Femur (tissue), 1 donor: ENCODE measurements at regions not wholly inside any gene's neighbourhood (a gene's known extent, or its start where the extent isn't known, plus 50 kb on each side); places are given as distances from the start of the nearest gene placed in this dataset.
"Not testable (repeated sequence)": the region's sequence is repeated elsewhere in the genome, so short reads cannot be mapped to it uniquely, and the experiment has no call there.

Experiments
- DNase-seq: peaks from one replicate; pipeline ENCODE4 v3.0.0-alpha.2; 2017

DNA sequence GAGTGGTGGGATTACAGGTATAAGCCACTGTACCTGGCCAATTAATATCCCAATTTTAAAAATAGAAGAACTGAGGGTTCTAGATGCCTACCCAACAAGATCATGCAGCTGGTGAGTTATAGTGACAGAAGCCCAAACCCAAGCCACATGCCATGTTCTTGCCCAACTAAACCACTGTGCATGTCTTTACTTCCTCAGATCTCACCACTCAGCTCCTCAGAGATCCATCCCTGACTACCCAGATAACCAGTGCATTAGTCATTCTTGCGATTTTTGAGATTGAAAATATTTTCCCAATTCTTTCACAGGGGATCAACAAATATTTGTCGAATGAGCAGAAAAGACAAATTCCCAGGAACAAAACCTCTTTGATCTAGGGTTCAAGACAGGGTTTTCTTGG lies 303.1 kb downstream of the CBLN1 start:
- DNase-seq: no peak

DNA sequence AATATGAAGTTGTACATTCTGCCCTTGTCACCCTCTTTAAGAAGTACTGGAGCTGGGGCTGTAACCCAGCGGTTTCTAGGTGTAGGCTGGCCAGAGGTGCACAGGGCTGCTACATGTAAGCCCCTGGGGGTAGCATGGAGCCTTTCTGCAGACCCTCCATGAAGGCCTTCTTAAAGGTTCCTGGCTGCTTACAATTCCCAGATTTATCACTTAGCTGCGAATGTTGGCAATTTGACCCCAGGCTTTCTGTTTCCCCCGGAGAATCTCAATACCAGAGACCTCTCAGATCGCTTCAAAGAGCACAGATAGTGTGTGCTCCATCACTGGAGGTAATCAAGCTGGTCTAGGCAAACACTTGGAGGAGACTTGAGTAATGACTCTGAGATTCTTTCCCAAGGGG lies 309.4 kb downstream of the CBLN1 start:
- DNase-seq: no peak

DNA sequence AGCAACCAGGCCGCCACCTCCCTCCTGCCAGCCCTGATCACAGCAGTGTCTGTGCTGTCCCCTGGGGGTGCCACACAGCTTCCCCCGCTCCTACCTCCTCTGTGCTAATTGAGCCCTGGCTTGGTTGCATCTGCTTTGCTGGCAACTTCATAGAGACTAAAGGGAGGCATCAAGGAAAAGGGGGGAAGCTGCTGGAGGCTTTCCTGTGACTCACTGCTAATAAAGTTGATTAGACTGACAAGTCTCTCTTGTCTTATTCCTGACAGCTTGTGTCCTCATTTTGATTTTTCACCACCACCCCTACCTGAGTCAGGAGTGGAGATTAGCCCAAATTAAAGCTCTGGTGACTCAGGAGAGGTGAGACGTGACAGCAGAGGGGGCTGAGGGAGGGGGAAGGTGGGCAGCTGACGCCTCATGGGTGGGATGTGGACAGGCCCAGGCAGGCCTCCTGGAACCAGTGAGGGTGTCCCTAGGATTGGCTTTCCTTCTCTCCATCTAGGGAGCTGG lies 310.0 kb downstream of the CBLN1 start:
- no peak for DNase-seq

DNA sequence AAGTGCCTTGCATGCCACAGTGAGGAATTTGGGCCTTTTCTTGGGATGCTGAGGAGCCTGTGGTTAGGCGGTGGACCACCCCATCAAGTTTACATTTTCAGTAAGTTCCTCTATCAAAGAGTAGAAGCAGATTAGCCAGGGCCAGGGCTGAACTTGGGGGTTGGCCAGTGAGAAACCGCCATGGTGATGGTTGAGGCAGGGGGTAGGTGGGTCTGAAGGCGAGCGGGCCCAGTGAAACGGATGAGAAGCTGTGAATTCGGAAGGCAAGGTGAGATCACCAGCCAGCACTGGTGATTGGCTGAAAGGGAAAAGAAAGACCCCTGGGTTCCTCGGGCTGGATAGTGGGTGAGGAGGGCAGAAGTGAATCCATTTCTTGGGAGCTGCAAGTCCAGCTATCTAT lies 311.4 kb downstream of the CBLN1 start:
- DNase-seq: no peak

DNA sequence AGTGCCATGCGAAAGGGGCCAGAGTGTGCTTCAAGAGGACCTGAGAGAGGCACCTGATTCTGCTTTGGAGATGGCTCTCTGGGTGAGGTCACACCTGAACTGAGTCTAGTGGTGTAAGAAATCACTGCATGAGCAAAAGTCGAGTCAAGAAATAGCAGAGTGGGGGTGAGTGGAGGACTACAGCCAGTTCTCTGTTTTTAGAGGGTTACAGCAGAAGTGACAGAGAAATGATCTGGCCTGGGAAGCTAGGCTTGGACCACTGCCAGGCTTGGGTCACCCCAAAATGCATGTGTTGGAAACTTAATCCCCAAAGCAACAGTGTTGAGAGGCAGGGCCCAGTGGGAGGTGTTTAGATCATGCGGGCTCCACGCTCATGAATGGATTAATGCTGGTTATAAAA lies 312.0 kb downstream of the CBLN1 start:
- no peak for DNase-seq

DNA sequence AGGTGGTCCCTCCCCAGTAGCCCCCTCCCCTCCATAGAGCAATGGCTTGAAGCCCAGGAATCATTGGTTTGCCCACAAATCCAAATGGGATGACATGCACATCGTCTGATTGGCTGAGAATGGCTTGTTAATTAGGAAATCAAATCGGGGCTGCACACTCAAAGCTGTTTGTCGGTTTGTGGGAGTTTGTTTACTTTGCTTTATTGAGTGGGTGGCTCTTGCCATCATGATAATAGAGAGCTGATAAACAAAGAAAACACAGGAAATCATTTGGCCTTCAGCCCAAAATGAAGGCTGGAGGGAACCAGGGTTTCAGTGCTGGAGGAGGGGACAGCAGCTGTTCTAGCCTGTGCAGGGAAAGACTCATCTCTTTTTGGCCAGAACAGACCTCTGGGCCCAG lies 316.3 kb downstream of the CBLN1 start:
- no peak for DNase-seq

DNA sequence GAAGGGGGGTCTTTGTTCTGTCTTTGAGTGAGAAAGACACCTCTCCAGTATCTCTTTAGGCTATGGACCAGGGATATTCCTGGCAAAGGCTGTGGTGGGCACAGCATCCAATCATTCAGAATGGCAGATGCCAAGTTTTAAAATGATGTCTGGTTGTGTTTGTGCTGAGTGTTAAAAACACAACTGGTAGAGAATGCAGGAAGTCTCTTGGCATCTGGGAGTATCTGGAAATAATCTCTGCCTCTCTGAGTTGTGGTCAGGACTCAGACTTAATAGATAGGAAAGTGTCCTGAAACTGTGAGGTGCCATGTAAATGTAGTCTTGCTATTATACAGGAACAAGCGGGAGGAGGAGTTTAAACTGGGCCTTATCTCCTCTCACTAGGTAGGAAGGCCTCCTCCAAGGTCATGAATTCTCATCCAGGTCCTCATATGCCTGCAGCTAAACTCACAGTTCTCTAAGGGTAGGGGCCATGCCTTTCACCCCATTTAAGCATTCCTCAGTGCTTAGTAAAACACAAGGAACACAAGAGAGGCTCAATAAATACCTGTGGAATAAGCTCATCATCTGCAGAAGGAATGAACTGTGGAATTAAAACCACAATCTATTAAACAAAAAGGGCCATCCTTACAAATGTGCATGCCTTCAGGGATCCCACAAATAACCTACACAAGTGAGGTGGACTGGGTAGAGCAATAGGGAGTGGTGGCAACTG lies 317.6 kb downstream of the CBLN1 start:
- no peak for DNase-seq

DNA sequence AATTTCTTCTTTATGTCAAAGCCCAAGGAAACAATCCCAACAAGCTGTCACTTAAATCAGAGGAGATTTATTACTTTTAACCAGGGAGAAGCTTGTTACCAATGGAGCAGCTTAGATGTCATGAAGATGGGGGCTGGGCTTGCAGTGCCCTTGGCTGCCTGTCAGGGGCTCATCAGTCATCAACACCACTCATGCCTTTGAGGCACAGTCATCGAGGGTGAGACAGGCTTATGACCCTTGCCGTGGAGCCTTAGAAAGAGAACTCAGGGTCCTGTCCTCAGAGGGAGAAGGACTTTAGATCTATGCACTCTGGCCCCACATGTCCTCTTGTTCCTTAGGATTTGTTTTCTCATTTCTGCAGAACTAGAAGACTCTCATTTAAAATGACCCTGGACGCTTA lies 318.3 kb downstream of the CBLN1 start:
- DNase-seq: no peak

DNA sequence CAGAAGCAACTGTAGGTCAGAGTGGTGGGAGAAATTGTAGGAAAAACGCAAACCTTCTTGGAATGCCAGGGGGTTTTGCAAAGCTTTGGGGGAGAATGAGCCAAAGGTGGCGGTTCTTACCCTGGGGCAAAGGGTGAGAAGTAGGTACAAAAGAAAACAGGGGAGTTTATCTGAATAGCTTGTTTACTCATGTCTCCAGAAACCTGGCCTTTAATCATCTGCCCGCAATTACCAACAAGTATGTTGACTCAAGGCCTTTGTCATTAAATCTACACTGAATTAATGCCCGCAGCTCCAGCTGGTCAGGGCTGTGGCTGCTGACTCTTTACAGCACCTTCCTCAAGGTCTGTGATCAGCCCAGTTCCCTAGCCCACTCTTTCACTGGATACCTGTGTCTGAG lies 320.1 kb downstream of the CBLN1 start:
- DNase-seq: no peak

DNA sequence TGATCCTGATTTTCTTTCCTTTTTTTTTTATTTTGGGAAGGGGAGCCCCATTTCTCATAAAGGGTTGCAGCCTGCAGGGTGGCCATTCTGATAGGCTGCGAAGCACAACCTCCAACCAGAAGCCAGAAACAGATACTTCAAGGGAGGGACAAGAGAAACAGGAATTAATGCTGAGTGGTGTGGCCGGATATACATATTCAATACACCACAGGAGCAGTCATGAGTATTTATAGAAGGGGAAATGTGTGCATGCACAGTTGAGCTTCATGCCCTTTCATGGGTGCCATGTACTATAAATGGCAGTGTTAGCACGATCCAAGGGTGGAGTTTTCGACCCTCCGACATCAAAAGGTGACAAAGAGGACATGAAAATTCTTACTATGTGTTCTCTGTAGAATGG lies 320.8 kb downstream of the CBLN1 start:
- DNase-seq: no peak

DNA sequence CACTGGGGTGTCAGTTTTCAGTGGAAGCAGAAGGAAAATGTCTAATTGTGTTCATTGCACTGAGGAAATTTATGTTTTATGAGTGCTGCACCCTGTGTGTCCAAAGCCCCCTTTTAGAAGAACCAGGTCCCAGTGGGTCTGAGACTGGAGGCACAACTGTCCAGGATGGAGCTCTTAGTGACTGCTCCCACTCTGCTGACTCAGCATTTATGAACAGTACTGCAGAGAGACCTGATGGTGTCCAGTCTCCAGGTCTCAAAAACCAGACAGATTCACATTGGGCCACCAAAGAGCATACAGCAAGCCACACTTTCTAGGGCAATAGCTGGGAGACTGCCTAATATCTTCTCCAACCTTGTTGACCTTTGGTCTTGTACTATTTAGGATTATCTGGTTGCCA lies 321.9 kb downstream of the CBLN1 start:
- no peak for DNase-seq

DNA sequence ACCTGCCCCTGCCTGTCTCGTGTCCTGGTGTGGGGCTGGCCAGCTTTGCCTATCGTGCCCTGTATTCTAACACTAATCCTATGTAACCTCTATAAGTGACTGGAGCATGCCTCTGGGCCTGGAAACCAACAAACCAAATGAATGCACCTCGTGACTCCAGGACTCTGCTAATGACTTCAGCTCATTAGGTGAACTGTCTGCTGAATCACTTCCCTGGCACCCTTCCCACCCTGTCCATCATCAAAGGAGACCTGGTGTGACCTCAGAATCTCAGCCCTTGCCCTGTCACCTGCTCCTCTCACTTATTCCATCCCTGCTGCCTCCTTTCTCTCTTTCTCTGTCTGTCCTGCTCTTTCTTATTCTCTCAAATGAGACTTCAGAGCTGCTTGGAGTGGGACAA lies 322.4 kb downstream of the CBLN1 start:
- DNase-seq: no peak

DNA sequence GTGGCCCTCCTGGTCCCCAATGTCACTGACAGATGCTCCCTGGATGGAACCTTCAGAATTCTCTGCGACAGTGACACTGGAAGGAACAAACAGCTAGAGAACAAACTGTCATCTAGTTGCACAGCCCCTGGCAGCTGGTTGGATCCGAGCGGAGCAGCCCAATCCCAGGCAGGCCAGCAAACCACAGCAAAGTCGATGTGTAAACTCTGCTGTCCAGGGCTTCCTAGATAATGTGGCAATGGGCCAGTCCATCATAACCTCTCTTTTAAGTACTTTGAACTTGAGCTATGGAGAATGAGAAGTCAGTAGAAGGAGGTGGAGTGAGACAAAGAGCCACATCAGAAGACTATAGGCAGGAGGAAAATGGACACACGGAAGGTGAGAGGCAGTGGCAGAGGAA lies 323.0 kb downstream of the CBLN1 start:
- DNase-seq: no peak

DNA sequence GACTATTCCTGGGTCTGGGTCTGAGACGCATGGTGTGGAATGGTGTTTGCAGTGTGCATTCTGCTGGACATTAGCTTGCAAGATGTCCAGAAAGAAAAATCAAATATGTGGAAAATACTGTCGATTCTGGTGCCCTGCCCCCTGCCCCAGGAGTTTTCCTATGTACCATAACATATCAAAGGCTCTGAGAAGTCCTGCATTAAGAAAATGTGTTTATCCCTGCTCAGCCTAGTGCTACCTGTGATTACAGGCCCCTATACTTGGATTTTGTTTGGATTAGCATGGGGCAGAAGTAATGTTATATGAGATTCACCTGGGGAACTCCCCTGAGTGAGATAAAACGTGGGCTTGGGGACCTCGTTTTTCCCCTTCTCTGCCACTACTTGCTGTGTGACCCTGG lies 325.0 kb downstream of the CBLN1 start:
- DNase-seq: no peak

DNA sequence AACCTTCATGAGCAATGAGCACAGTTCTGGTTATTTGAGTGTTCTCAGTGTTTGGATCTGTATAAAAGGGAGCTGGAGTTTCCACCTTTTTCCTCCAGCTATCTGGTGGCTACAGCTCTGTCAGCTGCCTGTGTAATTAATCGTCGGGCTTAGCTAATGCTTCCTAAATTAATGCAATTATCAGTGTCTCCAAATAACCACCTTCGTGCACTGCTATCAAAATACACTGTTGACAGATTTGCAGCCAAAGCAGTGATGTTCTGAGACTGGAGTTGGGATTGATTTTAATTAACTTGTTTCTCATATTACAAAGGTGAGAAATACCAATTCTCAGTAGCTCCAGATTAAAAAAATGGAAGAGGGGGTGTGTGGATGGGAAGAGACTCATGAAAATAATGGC lies 325.8 kb downstream of the CBLN1 start:
- DNase-seq: no peak

DNA sequence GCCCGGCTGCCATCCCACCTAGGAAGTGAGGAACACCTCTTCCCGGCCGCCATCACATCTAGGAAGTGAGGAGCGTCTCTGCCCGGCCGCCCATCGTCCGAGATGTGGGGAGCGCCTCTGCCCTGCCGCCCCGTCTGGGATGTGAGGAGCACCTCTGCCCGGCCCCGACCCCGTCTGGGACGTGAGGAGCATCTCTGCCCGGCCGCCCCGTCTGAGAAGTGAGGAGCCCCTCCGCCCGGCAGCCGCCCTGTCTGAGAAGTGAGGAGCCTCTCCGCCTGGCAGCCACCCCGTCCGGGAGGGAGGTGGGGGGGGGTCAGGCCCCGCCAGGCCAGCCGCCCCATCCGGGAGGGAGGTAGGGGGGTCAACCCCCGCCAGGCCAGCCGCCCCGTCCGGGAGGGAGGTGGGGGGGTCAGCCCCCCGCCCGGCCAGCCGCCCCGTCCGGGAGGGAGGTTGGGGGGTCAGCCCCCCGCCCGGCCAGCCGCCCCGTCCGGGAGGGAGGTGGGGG lies 330.0 kb downstream of the CBLN1 start:
- not testable (repeated sequence) for DNase-seq

DNA sequence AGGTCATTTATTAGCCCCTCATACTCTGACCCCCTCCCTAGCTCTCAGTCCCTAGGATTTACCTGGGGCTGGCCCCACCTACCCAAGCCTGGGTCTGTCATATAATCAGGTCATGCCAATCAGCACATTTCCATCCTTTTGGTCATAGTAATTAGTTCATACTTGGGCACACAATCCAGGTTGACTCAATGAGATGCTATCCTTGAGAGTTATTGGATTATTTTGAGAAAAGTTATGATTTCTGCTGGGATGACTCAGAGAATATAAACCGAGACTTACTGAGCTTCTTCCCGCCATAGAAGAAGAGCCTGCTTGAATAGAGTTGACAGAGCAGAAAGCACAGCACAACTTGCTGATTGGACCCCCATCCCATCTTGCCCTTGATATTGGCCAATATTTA lies 331.5 kb downstream of the CBLN1 start:
- DNase-seq: no peak

DNA sequence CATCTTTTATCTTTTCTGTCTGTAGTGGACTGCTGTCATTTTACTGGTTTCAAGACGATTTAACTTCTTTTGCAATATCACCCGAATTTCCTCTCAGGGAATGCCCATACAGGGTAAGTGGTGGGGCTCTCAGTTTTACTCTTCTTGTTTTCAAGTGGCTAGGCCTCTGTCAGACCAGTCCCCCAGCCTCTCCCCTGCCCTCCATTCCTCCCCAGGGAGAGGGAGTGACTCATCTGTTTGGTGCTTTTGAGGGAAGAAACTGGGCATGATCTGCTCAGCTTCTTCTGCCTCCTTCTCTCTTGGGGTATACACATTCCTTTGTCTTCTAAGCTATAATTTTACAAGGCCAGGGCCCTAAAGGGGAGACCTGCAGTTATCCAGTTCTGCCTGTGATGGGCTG lies 332.0 kb downstream of the CBLN1 start:
- no peak for DNase-seq

DNA sequence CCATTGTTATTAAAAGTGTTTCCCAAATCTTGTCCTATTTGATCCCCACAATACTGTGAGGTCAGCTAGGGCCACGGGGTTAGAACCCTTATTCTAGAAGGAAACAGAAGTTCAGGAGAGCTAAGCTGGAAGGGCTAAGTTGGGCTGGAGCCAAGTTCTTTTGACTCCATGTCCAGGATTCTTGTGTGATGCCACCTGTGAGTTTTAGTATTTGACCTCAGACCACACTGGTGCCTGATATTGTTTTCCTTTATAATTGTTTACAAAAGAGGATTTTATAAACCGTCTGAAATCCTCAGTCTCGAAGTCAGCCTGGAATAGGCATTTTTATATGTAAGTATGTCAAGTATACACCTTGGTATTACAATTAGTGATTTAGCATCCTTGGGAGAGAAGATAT lies 332.7 kb downstream of the CBLN1 start:
- DNase-seq: no peak

DNA sequence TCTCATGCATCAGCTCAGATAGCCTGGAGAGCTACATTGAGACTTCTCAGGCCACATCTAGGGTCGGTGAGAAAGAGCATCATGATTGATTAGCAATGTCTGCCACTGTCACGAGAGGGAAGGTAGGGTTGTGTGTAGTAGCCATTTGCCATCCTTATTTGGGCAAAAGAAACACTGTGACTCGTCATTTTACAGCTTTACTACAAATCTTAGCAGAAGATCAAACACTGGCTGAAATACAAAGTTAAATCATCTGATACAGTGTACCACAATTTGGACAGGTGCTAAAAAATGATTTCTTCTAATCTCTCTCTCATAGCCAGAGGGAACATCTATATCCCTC lies 334.3 kb downstream of the CBLN1 start:
- DNase-seq: no peak

DNA sequence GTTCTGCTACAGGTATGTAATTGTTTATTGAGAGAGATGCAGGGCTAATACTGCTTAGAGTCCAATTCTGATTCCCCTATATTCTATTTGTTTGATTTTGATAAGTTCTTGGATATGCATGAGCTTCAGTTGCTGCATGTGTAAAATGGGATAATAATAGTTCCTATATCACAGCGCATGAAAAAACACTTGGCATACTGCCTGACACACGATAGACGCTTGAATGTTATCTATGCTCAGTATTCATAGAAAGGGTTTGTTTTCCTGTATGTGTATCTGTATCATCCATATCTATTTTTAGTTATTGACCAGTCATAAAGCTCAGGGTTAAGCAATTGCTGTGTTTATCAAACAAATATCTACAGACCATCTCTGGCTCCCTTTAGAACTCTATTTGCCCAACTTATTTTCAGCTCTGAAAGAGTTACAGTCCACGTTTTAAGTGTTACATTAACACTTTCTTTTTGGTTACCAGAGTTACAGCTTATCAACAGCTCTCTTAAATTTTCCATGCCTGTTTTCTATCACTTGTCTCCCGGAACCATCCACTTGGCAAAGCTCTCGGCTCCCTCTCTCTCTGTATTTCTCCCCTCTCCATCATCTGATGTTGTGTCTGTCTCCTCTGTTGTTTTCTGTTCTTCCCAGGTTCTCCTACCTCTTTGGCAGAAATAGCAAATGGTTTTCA lies 334.8 kb downstream of the CBLN1 start:
- no peak for DNase-seq

DNA sequence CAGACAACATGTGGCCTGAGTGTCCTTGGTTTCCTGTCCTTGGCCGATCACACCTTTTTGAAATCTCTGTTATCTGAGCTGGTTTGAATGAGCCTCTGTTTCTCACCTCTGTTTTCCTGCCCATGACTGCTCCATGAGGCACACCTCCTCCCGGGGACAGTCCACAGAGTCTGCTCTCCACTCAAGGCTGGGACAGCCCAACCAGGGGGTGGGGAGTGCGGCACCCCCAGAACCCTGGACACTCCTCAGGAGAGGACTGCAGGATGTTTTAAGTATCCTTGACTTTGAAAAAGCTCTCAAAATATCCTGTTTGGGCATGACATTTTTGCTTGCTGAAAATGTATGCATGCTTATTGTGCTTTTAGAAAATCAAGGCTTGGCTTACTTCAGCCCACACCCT lies 333.0 kb upstream of the N4BP1 start:
- no peak for DNase-seq

DNA sequence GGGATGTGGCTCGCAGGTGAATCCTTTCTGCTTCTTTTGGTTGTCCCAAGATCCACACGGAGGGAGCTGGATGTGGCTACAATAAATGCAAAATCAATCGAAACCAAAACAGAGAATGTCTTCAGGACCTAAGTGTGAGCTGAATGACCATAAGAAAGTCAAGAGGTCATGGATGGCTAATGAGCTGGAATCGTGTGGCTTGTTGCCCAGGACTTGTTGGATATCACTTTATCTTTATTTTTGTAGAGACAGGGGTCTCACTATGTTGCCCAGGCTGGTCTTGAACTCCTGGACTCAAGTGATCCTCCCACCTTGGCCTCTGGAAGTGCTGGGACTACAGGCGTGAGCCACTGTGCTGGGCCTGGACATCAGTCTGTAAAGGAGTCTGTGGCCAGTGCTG lies 326.8 kb upstream of the N4BP1 start:
- DNase-seq: no peak

DNA sequence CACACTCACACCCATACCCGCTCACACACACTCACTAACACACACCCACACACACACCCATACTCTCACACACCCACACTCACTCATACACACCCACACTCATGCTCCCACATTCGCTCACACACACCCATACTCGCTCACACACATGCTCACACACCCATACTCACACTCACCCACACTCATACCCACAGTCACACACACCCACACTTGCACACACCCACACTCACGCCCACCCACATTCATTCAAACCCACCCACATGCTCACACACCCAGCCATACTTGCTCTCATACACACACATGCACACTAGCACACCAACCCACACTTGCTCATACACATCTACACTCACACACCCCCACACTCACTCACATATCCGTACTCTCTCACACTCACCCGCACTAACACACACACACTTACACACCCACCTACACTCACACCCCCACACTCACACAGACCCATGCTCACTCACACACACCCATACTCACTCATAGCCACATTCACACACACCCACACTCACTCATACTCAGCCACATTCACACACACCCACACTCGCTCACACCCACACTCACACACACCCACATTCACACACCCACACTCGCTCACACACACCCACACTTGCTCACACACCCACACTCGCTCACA lies 322.4 kb upstream of the N4BP1 start:
- DNase-seq: no peak
